ENCODE measurements at regions not wholly inside any gene's neighbourhood (a gene's known extent, or its start where the extent isn't known, plus 50 kb on each side); places are given as distances from the start of the nearest gene placed in this dataset.
"Not testable (repeated sequence)": the region's sequence is repeated elsewhere in the genome, so short reads cannot be mapped to it uniquely, and the experiment has no call there.

DNA sequence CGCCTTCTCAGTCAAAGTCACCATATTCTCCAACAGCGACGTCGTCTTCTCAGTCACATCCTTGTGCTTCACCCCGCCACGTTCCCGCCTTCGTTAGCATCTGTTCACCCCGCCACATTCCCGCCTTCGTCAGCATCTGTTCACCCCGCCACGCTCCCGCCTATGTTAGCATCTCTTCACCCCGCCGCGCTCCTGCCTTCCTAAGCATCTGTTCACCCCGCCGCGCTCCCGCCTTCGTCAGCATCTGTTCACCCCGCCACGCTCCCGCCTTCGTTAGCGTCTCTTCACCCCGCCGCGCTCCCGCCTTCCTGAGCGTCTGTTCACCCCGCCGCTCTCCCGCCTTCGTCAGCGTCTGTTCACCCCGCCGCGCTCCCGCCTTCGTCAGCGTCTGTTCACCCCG is 816.4 kb upstream of the TPTE start:
- H3K27me3 ChIP-seq (ENCODE audit: low read length); H3K79me2 ChIP-seq (ENCODE audit: insufficient read depth, low read length); H3K27ac ChIP-seq (ENCODE audit: low read depth, low read length); H3K9ac ChIP-seq (ENCODE audit: low read length); H2AFZ ChIP-seq (ENCODE audit: low read depth, low read length, severe bottlenecking); H3K36me3 ChIP-seq (ENCODE audit: low read length); H3K4me3 ChIP-seq (ENCODE audit: insufficient read depth, low read length, poor library complexity, severe bottlenecking); H3K4me2 ChIP-seq (ENCODE audit: low read depth, low read length, poor library complexity, severe bottlenecking); H3K9me3 ChIP-seq (ENCODE audit: insufficient read depth, low read length); H4K20me1 ChIP-seq (ENCODE audit: low read depth, low read length); H3F3A ChIP-seq (ENCODE audit: insufficient read depth); H3K9me2 ChIP-seq (replicated peaks; ENCODE audit: insufficient read depth, low read length): not testable (repeated sequence)

DNA sequence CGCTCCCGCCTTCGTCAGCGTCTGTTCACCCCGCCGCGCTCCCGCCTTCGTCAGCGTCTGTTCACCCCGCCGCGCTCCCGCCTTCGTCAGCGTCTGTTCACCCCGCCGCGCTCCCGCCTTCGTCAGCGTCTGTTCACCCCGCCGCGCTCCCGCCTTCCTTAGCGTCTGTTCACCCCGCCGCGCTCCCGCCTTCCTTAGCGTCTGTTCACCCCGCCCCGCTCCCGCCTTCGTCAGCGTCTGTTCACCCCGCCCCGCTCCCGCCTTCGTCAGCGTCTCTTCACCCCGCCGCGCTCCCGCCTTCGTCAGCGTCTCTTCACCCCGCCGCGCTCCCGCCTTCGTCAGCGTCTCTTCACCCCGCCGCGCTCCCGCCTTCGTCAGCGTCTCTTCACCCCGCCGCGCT is 815.9 kb upstream of the TPTE start:
- not testable (repeated sequence) for H3K36me3 ChIP-seq (ENCODE audit: low read length); H4K20me1 ChIP-seq (ENCODE audit: low read depth, low read length); H3K27me3 ChIP-seq (ENCODE audit: low read length); H2AFZ ChIP-seq (ENCODE audit: low read depth, low read length, severe bottlenecking); H3K9me2 ChIP-seq (replicated peaks; ENCODE audit: insufficient read depth, low read length); H3F3A ChIP-seq (ENCODE audit: insufficient read depth); H3K27ac ChIP-seq (ENCODE audit: low read depth, low read length); H3K9ac ChIP-seq (ENCODE audit: low read length); H3K9me3 ChIP-seq (ENCODE audit: insufficient read depth, low read length); H3K79me2 ChIP-seq (ENCODE audit: insufficient read depth, low read length); H3K4me2 ChIP-seq (ENCODE audit: low read depth, low read length, poor library complexity, severe bottlenecking); H3K4me3 ChIP-seq (ENCODE audit: insufficient read depth, low read length, poor library complexity, severe bottlenecking)

- not testable (repeated sequence) for H4K20me1 ChIP-seq (ENCODE audit: low read depth, low read length); H3K36me3 ChIP-seq (ENCODE audit: low read length); H2AFZ ChIP-seq (ENCODE audit: low read depth, low read length, severe bottlenecking); H3K9me2 ChIP-seq (replicated peaks; ENCODE audit: insufficient read depth, low read length); H3F3A ChIP-seq (ENCODE audit: insufficient read depth); H3K9ac ChIP-seq (ENCODE audit: low read length); H3K4me3 ChIP-seq (ENCODE audit: insufficient read depth, low read length, poor library complexity, severe bottlenecking); H3K27ac ChIP-seq (ENCODE audit: low read depth, low read length); H3K27me3 ChIP-seq (ENCODE audit: low read length); H3K79me2 ChIP-seq (ENCODE audit: insufficient read depth, low read length); H3K4me2 ChIP-seq (ENCODE audit: low read depth, low read length, poor library complexity, severe bottlenecking); H3K9me3 ChIP-seq (ENCODE audit: insufficient read depth, low read length)
These were observed 796.8 kb upstream of the TPTE start for GRCh38 chr21:9724542-9724941.

GRCh38 chr21:9727187-9727586 is 794.2 kb upstream of the TPTE start:
- not testable (repeated sequence) for H3F3A ChIP-seq (ENCODE audit: insufficient read depth); H3K4me3 ChIP-seq (ENCODE audit: insufficient read depth, low read length, poor library complexity, severe bottlenecking); H2AFZ ChIP-seq (ENCODE audit: low read depth, low read length, severe bottlenecking); H3K4me2 ChIP-seq (ENCODE audit: low read depth, low read length, poor library complexity, severe bottlenecking); H3K27me3 ChIP-seq (ENCODE audit: low read length); H3K27ac ChIP-seq (ENCODE audit: low read depth, low read length); H3K9me2 ChIP-seq (replicated peaks; ENCODE audit: insufficient read depth, low read length); H4K20me1 ChIP-seq (ENCODE audit: low read depth, low read length); H3K9ac ChIP-seq (ENCODE audit: low read length); H3K9me3 ChIP-seq (ENCODE audit: insufficient read depth, low read length); H3K79me2 ChIP-seq (ENCODE audit: insufficient read depth, low read length); H3K36me3 ChIP-seq (ENCODE audit: low read length)

DNA sequence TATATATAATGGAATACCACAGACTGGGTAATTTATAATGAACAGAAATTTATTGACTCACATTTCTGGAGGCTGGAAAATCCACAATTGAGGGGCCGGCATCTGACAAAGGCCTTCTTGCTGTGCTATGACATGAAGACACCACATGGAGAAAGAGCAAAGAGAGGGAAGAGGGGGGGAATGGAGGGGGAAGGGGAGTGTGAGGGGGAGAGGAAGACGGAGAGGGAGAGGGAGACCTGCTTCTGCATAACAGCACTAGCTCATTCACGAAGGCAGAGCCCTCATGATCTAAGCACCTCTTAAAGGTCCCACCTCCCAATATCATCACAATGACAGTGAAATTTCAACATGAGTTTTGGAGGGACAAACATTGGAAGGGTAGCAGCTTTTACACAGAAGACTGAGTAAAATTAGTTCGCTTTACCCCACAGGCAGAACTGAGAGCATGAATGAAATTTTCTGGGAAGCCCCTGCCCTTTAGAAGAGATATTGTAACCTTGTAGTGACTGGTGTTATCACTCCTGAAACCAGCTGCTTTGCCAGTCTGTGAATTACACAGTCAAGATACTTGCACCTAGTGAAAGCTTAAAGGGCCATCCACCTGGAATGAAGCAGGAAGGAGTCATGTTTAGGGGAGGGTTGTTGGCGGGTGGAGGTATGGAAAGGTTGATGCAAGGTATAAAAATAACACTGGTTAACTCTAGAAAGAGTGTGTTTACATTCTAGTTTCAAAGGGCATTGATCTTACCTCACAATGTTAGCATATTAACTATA is 793.0 kb upstream of the TPTE start:
- not testable (repeated sequence) for H4K20me1 ChIP-seq (ENCODE audit: low read depth, low read length); H3K4me2 ChIP-seq (ENCODE audit: low read depth, low read length, poor library complexity, severe bottlenecking); H3K27me3 ChIP-seq (ENCODE audit: low read length); H3K9me2 ChIP-seq (replicated peaks; ENCODE audit: insufficient read depth, low read length); H3F3A ChIP-seq (ENCODE audit: insufficient read depth); H3K36me3 ChIP-seq (ENCODE audit: low read length); H3K9me3 ChIP-seq (ENCODE audit: insufficient read depth, low read length); H3K9ac ChIP-seq (ENCODE audit: low read length); H3K79me2 ChIP-seq (ENCODE audit: insufficient read depth, low read length); H3K27ac ChIP-seq (ENCODE audit: low read depth, low read length); H3K4me3 ChIP-seq (ENCODE audit: insufficient read depth, low read length, poor library complexity, severe bottlenecking); H2AFZ ChIP-seq (ENCODE audit: low read depth, low read length, severe bottlenecking)

GRCh38 chr21:9730866-9731265 is 790.5 kb upstream of the TPTE start:
- no peak overlapping the region for H2AFZ ChIP-seq (ENCODE audit: low read depth, low read length, severe bottlenecking)
- no peak overlapping the region for H3K9ac ChIP-seq (ENCODE audit: low read length)
- no peak overlapping the region for H3K4me3 ChIP-seq (ENCODE audit: insufficient read depth, low read length, poor library complexity, severe bottlenecking)
- no peaks in the 10 kb centered on the region for H3F3A ChIP-seq (ENCODE audit: insufficient read depth)
- no peaks in the 10 kb centered on the region for H4K20me1 ChIP-seq (ENCODE audit: low read depth, low read length)
- H3K9me3 ChIP-seq (ENCODE audit: insufficient read depth, low read length): peaks cover 4% of the 10 kb centered on the region; the same call in 1 of the 2 replicates
- TF ChIP-seq, protein P1, sequence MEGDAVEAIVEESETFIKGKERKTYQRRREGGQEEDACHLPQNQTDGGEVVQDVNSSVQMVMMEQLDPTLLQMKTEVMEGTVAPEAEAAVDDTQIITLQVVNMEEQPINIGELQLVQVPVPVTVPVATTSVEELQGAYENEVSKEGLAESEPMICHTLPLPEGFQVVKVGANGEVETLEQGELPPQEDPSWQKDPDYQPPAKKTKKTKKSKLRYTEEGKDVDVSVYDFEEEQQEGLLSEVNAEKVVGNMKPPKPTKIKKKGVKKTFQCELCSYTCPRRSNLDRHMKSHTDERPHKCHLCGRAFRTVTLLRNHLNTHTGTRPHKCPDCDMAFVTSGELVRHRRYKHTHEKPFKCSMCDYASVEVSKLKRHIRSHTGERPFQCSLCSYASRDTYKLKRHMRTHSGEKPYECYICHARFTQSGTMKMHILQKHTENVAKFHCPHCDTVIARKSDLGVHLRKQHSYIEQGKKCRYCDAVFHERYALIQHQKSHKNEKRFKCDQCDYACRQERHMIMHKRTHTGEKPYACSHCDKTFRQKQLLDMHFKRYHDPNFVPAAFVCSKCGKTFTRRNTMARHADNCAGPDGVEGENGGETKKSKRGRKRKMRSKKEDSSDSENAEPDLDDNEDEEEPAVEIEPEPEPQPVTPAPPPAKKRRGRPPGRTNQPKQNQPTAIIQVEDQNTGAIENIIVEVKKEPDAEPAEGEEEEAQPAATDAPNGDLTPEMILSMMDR (IDR thresholded peaks at IDR 0.05; ENCODE audit: insufficient read depth, low read length, poor library complexity, severe bottlenecking): no peak
- TF ChIP-seq EZH2phosphoT487 (conservative IDR thresholded peaks at IDR 0.05; ENCODE audit: low read length): no peak
- no peaks in the 10 kb centered on the region for H3K9me2 ChIP-seq (replicated peaks; ENCODE audit: insufficient read depth, low read length)
- H3K36me3 ChIP-seq (ENCODE audit: low read length): no peaks in the 10 kb centered on the region
- H3K79me2 ChIP-seq (ENCODE audit: insufficient read depth, low read length): no peaks in the 10 kb centered on the region
- H3K4me2 ChIP-seq (ENCODE audit: low read depth, low read length, poor library complexity, severe bottlenecking): no peak overlapping the region
- H3K27ac ChIP-seq (ENCODE audit: low read depth, low read length): no peak overlapping the region
- no peaks in the 10 kb centered on the region for H3K27me3 ChIP-seq (ENCODE audit: low read length)

DNA sequence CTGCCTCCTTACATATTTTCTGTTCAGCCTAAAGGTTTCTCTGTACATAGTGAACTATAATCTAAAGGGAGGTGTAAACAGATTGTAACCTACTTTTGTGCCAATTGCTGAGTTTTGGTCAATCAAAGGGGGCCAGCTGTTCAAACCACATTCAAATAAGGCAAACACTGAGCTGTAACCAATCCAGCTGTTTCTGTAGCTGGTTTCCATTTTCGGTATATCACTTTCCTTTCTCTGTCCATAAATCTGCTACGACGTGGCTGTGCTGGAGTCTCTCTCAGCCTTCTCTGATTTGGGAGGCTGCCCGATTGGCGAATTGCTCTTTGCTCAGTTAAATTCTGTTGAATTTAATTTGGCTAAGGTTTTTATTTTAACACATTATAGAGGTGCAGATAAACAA is 790.1 kb upstream of the TPTE start:
- not testable (repeated sequence) for H3K4me2 ChIP-seq (ENCODE audit: low read depth, low read length, poor library complexity, severe bottlenecking); H3K36me3 ChIP-seq (ENCODE audit: low read length); H3K9ac ChIP-seq (ENCODE audit: low read length); H3K9me2 ChIP-seq (replicated peaks; ENCODE audit: insufficient read depth, low read length); H3K79me2 ChIP-seq (ENCODE audit: insufficient read depth, low read length); H2AFZ ChIP-seq (ENCODE audit: low read depth, low read length, severe bottlenecking); H3K27ac ChIP-seq (ENCODE audit: low read depth, low read length); H3K9me3 ChIP-seq (ENCODE audit: insufficient read depth, low read length); H3F3A ChIP-seq (ENCODE audit: insufficient read depth); H3K27me3 ChIP-seq (ENCODE audit: low read length); H3K4me3 ChIP-seq (ENCODE audit: insufficient read depth, low read length, poor library complexity, severe bottlenecking); H4K20me1 ChIP-seq (ENCODE audit: low read depth, low read length)
